Ovary (tissue), 3 donors: ENCODE measurements at regions not wholly inside any gene's neighbourhood (a gene's known extent, or its start where the extent isn't known, plus 50 kb on each side); places are given as distances from the start of the nearest gene placed in this dataset.

ENCODE experiments used
- CTCF ChIP-seq, 3 donors: fragments of 450-650 bp in 2 of 3; fragments of 200-600 bp in 1 of 3; IDR thresholded peaks; one replicate each; pipeline versions ENCODE4 v1.5.1 to v1.8.0; 2016 to 2022; ENCODE audit warnings: antibody characterized with exemption in 3 of 3, mild to moderate bottlenecking in 1 of 3
- EP300 ChIP-seq: sonication (generic); formaldehyde crosslinking; IDR thresholded peaks from one replicate; pipeline ENCODE4 v1.6.1; 2017; ENCODE audit warnings: antibody characterized with exemption
- POLR2A ChIP-seq: fragments of 450-650 bp; IDR thresholded peaks from one replicate; pipeline ENCODE4 v1.6.1; 2017; ENCODE audit warnings: antibody characterized with exemption, mild to moderate bottlenecking, moderate library complexity
- donor health status: DM: no; HTN: no; CAD: no.

GRCh38 chr18:26696308-26696707, 148.0 kb upstream of the KCTD1 start:
- TF ChIP-seq CTCF (IDR thresholded peaks at IDR 0.05) (no peak), POLR2A (no peak), EP300 (no peak)
